Liver (tissue), 8 donors: ENCODE measurements at regions not wholly inside any gene's neighbourhood (a gene's known extent, or its start where the extent isn't known, plus 50 kb on each side); places are given as distances from the start of the nearest gene placed in this dataset.

Source experiments
- DNase-seq: peaks from one replicate; pipeline ENCODE4 v3.0.0-alpha.2; 2017; ENCODE audit warnings: low spot score
- H3K27ac ChIP-seq, 2 donors: one replicate each; pipeline ENCODE4 v1.7.0; 2013; ENCODE audit warnings: inconsistent platforms in 2 of 2, low read length in 2 of 2, control low read depth in 1 of 2, low read depth in 1 of 2, mild to moderate bottlenecking in 1 of 2
- H3K27me3 ChIP-seq, 4 donors: one replicate each; pipeline versions ENCODE4 v1.6.1 to v1.7.0; 2013; ENCODE audit warnings: low read length in 3 of 4, inconsistent platforms in 1 of 4, mild to moderate bottlenecking in 1 of 4, moderate library complexity in 1 of 4; ENCODE audit not compliant: control insufficient read depth in 4 of 4, insufficient read depth in 4 of 4
- H3K36me3 ChIP-seq, 4 donors: one replicate each; pipeline versions ENCODE4 v1.6.1 to v1.7.0; 2013; ENCODE audit warnings: low read length in 3 of 4, mild to moderate bottlenecking in 3 of 4, low read depth in 1 of 4, moderate library complexity in 1 of 4; ENCODE audit not compliant: control insufficient read depth in 4 of 4, insufficient read depth in 3 of 4
- H3K4me1 ChIP-seq, 4 donors: one replicate each; pipeline versions ENCODE4 v1.6.1 to v1.7.0; 2013; ENCODE audit warnings: low read length in 3 of 4, mild to moderate bottlenecking in 3 of 4, moderate library complexity in 1 of 4; ENCODE audit not compliant: control insufficient read depth in 4 of 4, insufficient read depth in 4 of 4
- H3K4me3 ChIP-seq, 3 donors: one replicate each; pipeline versions ENCODE4 v1.6.1 to v1.7.0; 2013; ENCODE audit warnings: low read length in 3 of 3, control low read depth in 1 of 3, low read depth in 1 of 3, mild to moderate bottlenecking in 1 of 3
- H3K9ac ChIP-seq, 2 donors: one replicate each; pipeline ENCODE4 v1.7.0; 2013; ENCODE audit warnings: low read length in 2 of 2, mild to moderate bottlenecking in 2 of 2, moderate library complexity in 2 of 2, control low read depth in 1 of 2, low read depth in 1 of 2
- H3K9me3 ChIP-seq, 4 donors: one replicate each; pipeline versions ENCODE4 v1.6.1 to v1.7.0; 2013; ENCODE audit warnings: low read length in 3 of 4; ENCODE audit not compliant: control insufficient read depth in 4 of 4
- EGR1 ChIP-seq, 2 donors: IDR thresholded peaks; 2 replicates each; pipeline ENCODE4 v1.6.1; 2016 to 2018; ENCODE audit warnings: antibody characterized with exemption in 2 of 2, low read depth in 2 of 2
- FOXA1 ChIP-seq: IDR thresholded peaks from 2 replicates; pipeline ENCODE4 v1.6.1; 2016; ENCODE audit warnings: antibody characterized with exemption
- FOXA2 ChIP-seq: IDR thresholded peaks from 2 replicates; pipeline ENCODE4 v1.6.1; 2016; ENCODE audit warnings: antibody characterized with exemption
- GABPA ChIP-seq, 2 donors: IDR thresholded peaks in 1 of 2; conservative IDR thresholded peaks in 1 of 2; 2 replicates each; pipeline ENCODE4 v1.6.1; 2016; ENCODE audit warnings: antibody characterized with exemption in 2 of 2, mild to moderate bottlenecking in 1 of 2, moderate library complexity in 1 of 2
- HNF4A ChIP-seq, 2 donors: conservative IDR thresholded peaks; 2 replicates each; pipeline ENCODE4 v1.6.1; 2016; ENCODE audit warnings: antibody characterized with exemption in 2 of 2, mild to moderate bottlenecking in 2 of 2
- HNF4G ChIP-seq: IDR thresholded peaks from 2 replicates; pipeline ENCODE4 v1.6.1; 2016; ENCODE audit warnings: antibody characterized with exemption
- JUND ChIP-seq, 2 donors: IDR thresholded peaks; 2 replicates each; pipeline ENCODE4 v1.6.1; 2016; ENCODE audit warnings: antibody characterized with exemption in 2 of 2
- NR2F2 ChIP-seq: IDR thresholded peaks from 2 replicates; pipeline ENCODE4 v1.6.1; 2016; ENCODE audit warnings: antibody characterized with exemption
- RAD21 ChIP-seq, 2 donors: IDR thresholded peaks; 2 replicates each; pipeline ENCODE4 v1.6.1; 2016; ENCODE audit warnings: antibody characterized with exemption in 2 of 2, mild to moderate bottlenecking in 2 of 2
- RXRA ChIP-seq, 2 donors: IDR thresholded peaks; 2 replicates each; pipeline ENCODE4 v1.6.1; 2017 to 2018; ENCODE audit warnings: antibody characterized with exemption in 2 of 2, mild to moderate bottlenecking in 1 of 2
- SP1 ChIP-seq: IDR thresholded peaks from 2 replicates; pipeline ENCODE4 v1.6.1; 2018; ENCODE audit warnings: antibody characterized with exemption, mild to moderate bottlenecking
- TAF1 ChIP-seq: conservative IDR thresholded peaks from 2 replicates; pipeline ENCODE4 v1.6.1; 2016; ENCODE audit warnings: antibody characterized with exemption, mild to moderate bottlenecking
- YY1 ChIP-seq: IDR thresholded peaks from 2 replicates; pipeline ENCODE4 v1.6.1; 2016; ENCODE audit warnings: antibody characterized with exemption, mild to moderate bottlenecking
- WGBS: extraction: QIAGEN DNeasy Blood & Tissue Kit; methylation state at CpG from one replicate; pipeline ENCODE4 v1.1.7; 2013; 5-methylcytosine and 5-hydroxymethylcytosine counted together
- TF ChIP-seq, protein P1 (sequence below): IDR thresholded peaks from 2 replicates; pipeline ENCODE4 v1.6.1; 2016; ENCODE audit warnings: antibody characterized with exemption
- TF ChIP-seq, protein P2 (sequence below): fragments of 150-350 bp; IDR thresholded peaks from 2 replicates; pipeline ENCODE4 v1.5.1; 2017; ENCODE audit warnings: improper control_type of control experiment, low read depth, low read length; ENCODE audit not compliant: missing input control
- TF ChIP-seq, protein P3 (sequence below): IDR thresholded peaks from 2 replicates; pipeline ENCODE4 v1.6.1; 2016; ENCODE audit warnings: antibody characterized with exemption
- TF ChIP-seq, protein P4 (sequence below): IDR thresholded peaks from 2 replicates; pipeline ENCODE4 v1.6.1; 2016; ENCODE audit warnings: antibody characterized with exemption
- TF ChIP-seq, protein P5 (sequence below): IDR thresholded peaks from 2 replicates; pipeline ENCODE4 v1.6.1; 2016; ENCODE audit warnings: antibody characterized with exemption, mild to moderate bottlenecking
- donor health status: healthy.
- donor health status: healthy.
- donor health status: healthy.
- donor health status: healthy.
- donor health status: healthy.

DNA sequence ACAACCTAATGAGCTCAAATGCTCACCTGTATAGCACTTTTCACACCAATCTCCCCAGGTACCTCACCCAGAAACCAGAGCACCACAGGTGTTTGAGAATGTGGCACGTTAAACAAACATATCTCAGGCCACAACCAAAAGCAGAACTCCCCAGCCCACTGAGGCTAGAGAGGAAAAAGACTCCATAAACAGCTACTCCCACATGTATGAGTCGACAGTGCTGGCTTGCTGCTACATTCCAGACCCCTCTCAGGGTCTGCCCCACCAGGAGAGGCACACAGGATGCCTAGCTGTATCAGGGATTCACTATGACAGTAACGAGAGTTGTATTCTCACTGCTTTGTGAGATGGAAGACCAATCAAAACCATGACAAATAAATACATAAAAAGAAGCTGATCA lies 242.6 kb upstream of the ARID1B start:
- H3K27me3 ChIP-seq: peaks cover 0 to 3% (median 0%) of the 10 kb centered on the region in 4 donors
- TF ChIP-seq, protein P1, sequence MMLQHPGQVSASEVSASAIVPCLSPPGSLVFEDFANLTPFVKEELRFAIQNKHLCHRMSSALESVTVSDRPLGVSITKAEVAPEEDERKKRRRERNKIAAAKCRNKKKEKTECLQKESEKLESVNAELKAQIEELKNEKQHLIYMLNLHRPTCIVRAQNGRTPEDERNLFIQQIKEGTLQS: no peak
- TF ChIP-seq JUND (IDR thresholded peaks at IDR 0.05) (no peak), EGR1 (IDR thresholded peaks at IDR 0.05; ENCODE audit: low read depth in 2 of 2) (no peak), FOXA2 (no peak), YY1 (no peak), RXRA (IDR thresholded peaks at IDR 0.05) (no peak), RAD21 (IDR thresholded peaks at IDR 0.05) (no peak), SP1 (no peak), HNF4A (conservative IDR thresholded peaks at IDR 0.05) (no peak), TAF1 (no peak), NR2F2 (no peak)
- TF ChIP-seq, protein P2, sequence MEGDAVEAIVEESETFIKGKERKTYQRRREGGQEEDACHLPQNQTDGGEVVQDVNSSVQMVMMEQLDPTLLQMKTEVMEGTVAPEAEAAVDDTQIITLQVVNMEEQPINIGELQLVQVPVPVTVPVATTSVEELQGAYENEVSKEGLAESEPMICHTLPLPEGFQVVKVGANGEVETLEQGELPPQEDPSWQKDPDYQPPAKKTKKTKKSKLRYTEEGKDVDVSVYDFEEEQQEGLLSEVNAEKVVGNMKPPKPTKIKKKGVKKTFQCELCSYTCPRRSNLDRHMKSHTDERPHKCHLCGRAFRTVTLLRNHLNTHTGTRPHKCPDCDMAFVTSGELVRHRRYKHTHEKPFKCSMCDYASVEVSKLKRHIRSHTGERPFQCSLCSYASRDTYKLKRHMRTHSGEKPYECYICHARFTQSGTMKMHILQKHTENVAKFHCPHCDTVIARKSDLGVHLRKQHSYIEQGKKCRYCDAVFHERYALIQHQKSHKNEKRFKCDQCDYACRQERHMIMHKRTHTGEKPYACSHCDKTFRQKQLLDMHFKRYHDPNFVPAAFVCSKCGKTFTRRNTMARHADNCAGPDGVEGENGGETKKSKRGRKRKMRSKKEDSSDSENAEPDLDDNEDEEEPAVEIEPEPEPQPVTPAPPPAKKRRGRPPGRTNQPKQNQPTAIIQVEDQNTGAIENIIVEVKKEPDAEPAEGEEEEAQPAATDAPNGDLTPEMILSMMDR: no peak
- TF ChIP-seq, protein P3, sequence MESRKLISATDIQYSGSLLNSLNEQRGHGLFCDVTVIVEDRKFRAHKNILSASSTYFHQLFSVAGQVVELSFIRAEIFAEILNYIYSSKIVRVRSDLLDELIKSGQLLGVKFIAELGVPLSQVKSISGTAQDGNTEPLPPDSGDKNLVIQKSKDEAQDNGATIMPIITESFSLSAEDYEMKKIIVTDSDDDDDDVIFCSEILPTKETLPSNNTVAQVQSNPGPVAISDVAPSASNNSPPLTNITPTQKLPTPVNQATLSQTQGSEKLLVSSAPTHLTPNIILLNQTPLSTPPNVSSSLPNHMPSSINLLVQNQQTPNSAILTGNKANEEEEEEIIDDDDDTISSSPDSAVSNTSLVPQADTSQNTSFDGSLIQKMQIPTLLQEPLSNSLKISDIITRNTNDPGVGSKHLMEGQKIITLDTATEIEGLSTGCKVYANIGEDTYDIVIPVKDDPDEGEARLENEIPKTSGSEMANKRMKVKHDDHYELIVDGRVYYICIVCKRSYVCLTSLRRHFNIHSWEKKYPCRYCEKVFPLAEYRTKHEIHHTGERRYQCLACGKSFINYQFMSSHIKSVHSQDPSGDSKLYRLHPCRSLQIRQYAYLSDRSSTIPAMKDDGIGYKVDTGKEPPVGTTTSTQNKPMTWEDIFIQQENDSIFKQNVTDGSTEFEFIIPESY: no peak
- TF ChIP-seq, protein P4, sequence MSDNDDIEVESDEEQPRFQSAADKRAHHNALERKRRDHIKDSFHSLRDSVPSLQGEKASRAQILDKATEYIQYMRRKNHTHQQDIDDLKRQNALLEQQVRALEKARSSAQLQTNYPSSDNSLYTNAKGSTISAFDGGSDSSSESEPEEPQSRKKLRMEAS: no peak
- H3K4me1 ChIP-seq: no peaks in the 10 kb centered on the region
- H3K9ac ChIP-seq: no peak overlapping the region
- no peak overlapping the region for H3K4me3 ChIP-seq
- DNase-seq: no peak
- 43% methylated on average over 3 of the region's 3 CpGs for WGBS
- no peak overlapping the region for H3K27ac ChIP-seq
- H3K36me3 ChIP-seq: no peaks in the 10 kb centered on the region
- no peaks in the 10 kb centered on the region for H3K9me3 ChIP-seq

DNA sequence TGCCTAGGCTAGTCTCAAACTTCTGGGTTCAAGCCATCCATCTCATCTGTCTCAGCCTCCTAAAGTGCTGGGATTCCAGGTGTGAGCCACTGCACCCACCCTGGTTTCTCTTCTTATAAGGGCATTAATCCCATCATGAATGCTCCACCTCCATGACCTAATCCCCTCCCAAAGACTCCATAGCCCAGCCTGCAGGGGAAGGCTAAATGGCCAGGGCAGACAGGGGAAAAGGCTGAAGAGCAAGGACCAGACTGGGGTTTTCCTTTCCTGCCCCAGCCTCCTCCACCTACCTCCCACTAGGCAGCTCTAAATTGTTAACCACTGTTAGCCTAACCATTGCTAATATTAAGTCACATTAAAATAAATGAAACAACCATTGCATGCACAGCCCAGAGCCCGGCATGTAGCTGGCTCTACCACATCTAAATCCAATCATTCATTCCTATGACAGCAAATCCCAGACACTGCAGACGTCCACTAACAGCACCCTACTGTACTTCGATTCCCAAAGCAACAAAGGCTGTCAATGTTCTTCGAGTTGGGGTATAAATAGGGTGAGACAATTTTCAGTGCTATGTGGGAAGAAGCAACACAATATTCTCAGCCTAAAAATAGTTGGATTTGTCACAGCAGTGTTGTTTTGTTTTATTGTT lies 243.2 kb upstream of the ARID1B start:
- Histone ChIP-seq H3K27ac (no peak overlapping the region), H3K4me1 (no peaks in the 10 kb centered on the region), H3K4me3 (no peak overlapping the region), H3K27me3 (peaks cover 0 to 3% (median 0%) of the 10 kb centered on the region in 4 donors), H3K9me3 (no peaks in the 10 kb centered on the region), H3K36me3 (no peaks in the 10 kb centered on the region), H3K9ac (no peak overlapping the region)
- no peak for DNase-seq
- 80% methylated on average over 4 of the region's 4 CpGs for WGBS
- TF ChIP-seq HNF4G (no peak), JUND (IDR thresholded peaks at IDR 0.05) (no peak), YY1 (no peak), NR2F2 (no peak), RAD21 (IDR thresholded peaks at IDR 0.05) (no peak), HNF4A (conservative IDR thresholded peaks at IDR 0.05) (no peak), FOXA2 (no peak), FOXA1 (no peak), TAF1 (no peak), GABPA (IDR thresholded peaks at IDR 0.05 in 1 of 2, conservative IDR thresholded peaks at IDR 0.05 in 1 of 2) (no peak)
- TF ChIP-seq, protein P2: no peak
- TF ChIP-seq, protein P3: no peak
- TF ChIP-seq, protein P4: no peak
- TF ChIP-seq, protein P5, sequence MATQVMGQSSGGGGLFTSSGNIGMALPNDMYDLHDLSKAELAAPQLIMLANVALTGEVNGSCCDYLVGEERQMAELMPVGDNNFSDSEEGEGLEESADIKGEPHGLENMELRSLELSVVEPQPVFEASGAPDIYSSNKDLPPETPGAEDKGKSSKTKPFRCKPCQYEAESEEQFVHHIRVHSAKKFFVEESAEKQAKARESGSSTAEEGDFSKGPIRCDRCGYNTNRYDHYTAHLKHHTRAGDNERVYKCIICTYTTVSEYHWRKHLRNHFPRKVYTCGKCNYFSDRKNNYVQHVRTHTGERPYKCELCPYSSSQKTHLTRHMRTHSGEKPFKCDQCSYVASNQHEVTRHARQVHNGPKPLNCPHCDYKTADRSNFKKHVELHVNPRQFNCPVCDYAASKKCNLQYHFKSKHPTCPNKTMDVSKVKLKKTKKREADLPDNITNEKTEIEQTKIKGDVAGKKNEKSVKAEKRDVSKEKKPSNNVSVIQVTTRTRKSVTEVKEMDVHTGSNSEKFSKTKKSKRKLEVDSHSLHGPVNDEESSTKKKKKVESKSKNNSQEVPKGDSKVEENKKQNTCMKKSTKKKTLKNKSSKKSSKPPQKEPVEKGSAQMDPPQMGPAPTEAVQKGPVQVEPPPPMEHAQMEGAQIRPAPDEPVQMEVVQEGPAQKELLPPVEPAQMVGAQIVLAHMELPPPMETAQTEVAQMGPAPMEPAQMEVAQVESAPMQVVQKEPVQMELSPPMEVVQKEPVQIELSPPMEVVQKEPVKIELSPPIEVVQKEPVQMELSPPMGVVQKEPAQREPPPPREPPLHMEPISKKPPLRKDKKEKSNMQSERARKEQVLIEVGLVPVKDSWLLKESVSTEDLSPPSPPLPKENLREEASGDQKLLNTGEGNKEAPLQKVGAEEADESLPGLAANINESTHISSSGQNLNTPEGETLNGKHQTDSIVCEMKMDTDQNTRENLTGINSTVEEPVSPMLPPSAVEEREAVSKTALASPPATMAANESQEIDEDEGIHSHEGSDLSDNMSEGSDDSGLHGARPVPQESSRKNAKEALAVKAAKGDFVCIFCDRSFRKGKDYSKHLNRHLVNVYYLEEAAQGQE: no peak
- TF ChIP-seq, protein P1: no peak
